NT2/D1 (cell line): ENCODE measurements at regions not wholly inside any gene's neighbourhood (a gene's known extent, or its start where the extent isn't known, plus 50 kb on each side); places are given as distances from the start of the nearest gene placed in this dataset.

Experiments used
- YY1 ChIP-seq: IDR thresholded peaks from 2 replicates; pipeline ENCODE4 v1.6.1; 2011; ENCODE audit not compliant: insufficient read length, insufficient read depth
- ZNF274 ChIP-seq: IDR thresholded peaks from 2 replicates; pipeline ENCODE4 v1.6.1; 2011; ENCODE audit warnings: mild to moderate bottlenecking, low read depth, low read length

DNA sequence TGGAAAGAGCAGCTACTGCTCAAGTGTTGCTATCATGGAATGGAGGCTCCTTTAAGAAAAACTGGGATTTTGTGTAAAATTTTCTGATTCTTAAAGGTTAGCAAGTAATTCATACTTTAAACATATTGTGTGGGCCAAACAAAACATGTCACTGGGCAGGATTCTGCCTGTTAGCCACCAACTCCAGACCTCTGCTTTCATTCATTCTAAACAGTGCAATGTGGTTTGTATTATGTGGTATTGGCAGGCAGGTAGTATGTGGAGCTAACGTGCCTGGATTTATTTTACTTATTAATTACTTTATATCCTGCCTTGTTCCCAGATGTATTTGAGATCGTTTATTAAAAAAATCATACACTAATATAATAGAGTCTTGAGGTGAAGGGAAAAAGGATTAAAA, 1521.3 kb upstream of the ACVR2A start:
- TF ChIP-seq YY1 (no peak), ZNF274 (no peak)
